HG03521 (cell line): ENCODE measurements at regions not wholly inside any gene's neighbourhood (a gene's known extent, or its start where the extent isn't known, plus 50 kb on each side); places are given as distances from the start of the nearest gene placed in this dataset.
A peak's percentile ranks its signal among the peaks of the same experiment; 100 is the strongest.

ENCODE experiments used
- ATAC-seq: cut with Tn5 transposase; IDR thresholded peaks from one replicate; pipeline ENCODE4 v1.9.1; 2021; ENCODE audit warnings: mild to moderate bottlenecking, moderate library complexity; ENCODE audit not compliant: unreplicated experiment

DNA sequence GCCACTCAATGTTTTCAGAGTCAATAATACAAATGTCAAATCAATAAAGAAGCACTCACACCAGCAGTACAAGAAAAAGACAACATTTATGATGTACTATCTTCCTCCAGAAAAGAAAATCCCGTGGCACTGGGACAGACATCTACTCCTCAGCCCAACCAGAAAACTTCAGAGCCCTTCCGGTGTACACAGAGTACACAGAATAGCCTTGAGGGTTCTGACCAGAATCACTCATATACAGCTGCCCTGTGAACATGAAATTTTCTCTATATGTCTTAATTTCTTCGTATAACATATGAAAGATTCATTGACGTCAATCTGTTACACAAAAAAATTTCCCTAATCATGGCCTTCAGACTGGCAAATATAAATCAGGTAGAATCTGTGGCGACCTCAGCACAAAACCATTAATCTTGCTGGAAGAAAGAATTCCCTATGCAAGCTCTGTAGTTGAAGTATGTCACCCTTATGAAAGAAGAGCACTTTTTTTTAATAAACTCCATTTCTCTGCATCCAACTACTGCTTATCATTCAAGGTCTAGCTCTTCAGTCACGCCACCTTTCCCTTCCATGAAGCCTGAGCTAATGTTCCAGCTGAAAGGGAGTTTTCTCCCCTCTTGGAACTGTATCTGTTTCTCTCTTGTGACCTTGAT, 53.8 kb upstream of the PLAAT1 start:
- ATAC-seq: no peak

DNA sequence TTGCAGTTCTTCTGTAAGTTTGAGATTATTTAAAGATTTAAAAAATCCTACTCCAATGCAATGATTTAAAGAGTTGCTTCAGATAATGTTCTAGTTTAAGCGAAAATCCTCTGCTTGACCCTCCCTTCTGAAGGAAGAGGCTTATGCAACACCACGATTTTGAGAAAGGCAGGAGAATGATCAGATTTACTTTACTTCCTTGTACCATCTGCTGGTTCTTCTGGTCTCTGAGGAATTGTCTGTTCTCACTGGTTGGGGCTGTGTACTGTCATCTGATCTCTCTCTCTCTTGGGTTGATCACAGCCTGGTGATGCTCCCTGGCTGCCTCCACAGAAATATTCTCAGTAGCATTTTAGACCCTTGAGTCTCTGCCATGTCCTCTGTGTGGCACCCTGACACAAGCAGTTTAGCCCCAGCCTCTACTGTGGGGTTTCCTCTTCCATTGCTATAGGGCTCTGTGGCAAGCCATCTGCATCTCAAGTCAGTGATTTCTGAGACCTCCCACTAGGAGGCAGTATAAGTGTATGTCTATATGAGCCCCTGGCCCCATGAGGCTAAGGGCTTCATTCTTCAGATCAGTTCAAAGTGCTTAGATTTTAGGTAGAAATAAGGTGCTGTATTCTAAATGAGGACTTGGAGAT, 50.8 kb upstream of the PLAAT1 start:
- peak; percentile 58 for ATAC-seq
